ENCODE measurements at regions not wholly inside any gene's neighbourhood (a gene's known extent, or its start where the extent isn't known, plus 50 kb on each side); places are given as distances from the start of the nearest gene placed in this dataset.

- TF ChIP-seq SREBF2 (IDR thresholded peaks at IDR 0.05) (no peak), MAFK (IDR thresholded peaks at IDR 0.05; ENCODE audit: partially characterized antibody) (no peak), RFX5 (IDR thresholded peaks at IDR 0.05) (no peak), CTCF (IDR thresholded peaks at IDR 0.05) (no peak), EP300 (IDR thresholded peaks at IDR 0.05) (no peak), POLR2A (IDR thresholded peaks at IDR 0.05; ENCODE audit: low read length) (no peak), JUN (IDR thresholded peaks at IDR 0.05) (no peak)
Measured at GRCh38 chr3:31116651-31117050, 222.2 kb upstream of the GADL1 start.

Data from A549 (cell line).